Neural progenitor cell (in vitro differentiated cells): ENCODE measurements at regions not wholly inside any gene's neighbourhood (a gene's known extent, or its start where the extent isn't known, plus 50 kb on each side); places are given as distances from the start of the nearest gene placed in this dataset.

Experiments used
- DNase-seq: peaks from one replicate; pipeline ENCODE4 v3.0.0-alpha.2; 2016; ENCODE audit warnings: low spot score
- H2AFZ ChIP-seq: fragments of 200-600 bp; sonication (generic); replicated peaks from 2 replicates; pipeline ENCODE4 v1.6.1; 2016; ENCODE audit warnings: antibody characterized with exemption
- H3F3A ChIP-seq: fragments of 200-600 bp; sonication (generic); 2 replicates; pipeline ENCODE4 v1.6.1; 2016; ENCODE audit warnings: antibody characterized with exemption, low read depth
- H3K27ac ChIP-seq: fragments of 200-600 bp; sonication (generic); 2 replicates; pipeline ENCODE4 v1.5.1; 2016; ENCODE audit warnings: mild to moderate bottlenecking
- H3K27me3 ChIP-seq: fragments of 200-600 bp; sonication (generic); 2 replicates; pipeline ENCODE4 v1.6.1; 2016; ENCODE audit warnings: mild to moderate bottlenecking, moderate library complexity
- H3K36me3 ChIP-seq: fragments of 200-600 bp; sonication (generic); 2 replicates; pipeline ENCODE4 v1.5.1; 2016
- H3K4me1 ChIP-seq: fragments of 200-600 bp; sonication (generic); 2 replicates; pipeline ENCODE4 v1.6.1; 2016; ENCODE audit warnings: mixed run types
- H3K4me2 ChIP-seq: fragments of 200-600 bp; sonication (generic); 2 replicates; pipeline ENCODE4 v1.6.1; 2016
- H3K4me3 ChIP-seq: fragments of 200-600 bp; sonication (generic); 2 replicates; pipeline ENCODE4 v1.5.1; 2016
- H3K79me2 ChIP-seq: fragments of 200-600 bp; sonication (generic); 2 replicates; pipeline ENCODE4 v1.6.1; 2016; ENCODE audit warnings: low read depth
- H3K9ac ChIP-seq: fragments of 200-600 bp; sonication (generic); 2 replicates; pipeline ENCODE4 v1.6.1; 2016
- H3K9me3 ChIP-seq: fragments of 200-600 bp; sonication (generic); 2 replicates; pipeline ENCODE4 v1.5.1; 2016; ENCODE audit warnings: low read depth
- H4K20me1 ChIP-seq: fragments of 200-600 bp; sonication (generic); 2 replicates; pipeline ENCODE4 v1.6.1; 2016; ENCODE audit warnings: low read depth
- H3K27ac Mint-ChIP-seq: 3 replicates; pipeline ENCODE4 v1.8.0; 2021; ENCODE audit warnings: mixed read lengths
- H3K27me3 Mint-ChIP-seq: 2 replicates; pipeline ENCODE4 v1.8.0; 2022; ENCODE audit warnings: low read depth, mild to moderate bottlenecking, inconsistent platforms, moderate library complexity, mixed read lengths; ENCODE audit not compliant: insufficient read depth
- H3K36me3 Mint-ChIP-seq: 3 replicates; pipeline ENCODE4 v1.8.0; 2021; ENCODE audit warnings: mixed read lengths
- H3K4me1 Mint-ChIP-seq: 3 replicates; pipeline ENCODE4 v1.8.0; 2021; ENCODE audit warnings: mixed read lengths
- H3K4me3 Mint-ChIP-seq: 3 replicates; pipeline ENCODE4 v1.8.0; 2021; ENCODE audit warnings: mild to moderate bottlenecking, moderate library complexity, mixed read lengths
- H3K9me3 Mint-ChIP-seq: 3 replicates; pipeline ENCODE4 v1.8.0; 2020; ENCODE audit warnings: mixed read lengths
- EZH2 ChIP-seq: fragments of 200-600 bp; sonication (generic); IDR thresholded peaks from 2 replicates; pipeline ENCODE4 v1.6.1; 2017; ENCODE audit warnings: antibody characterized with exemption, mild to moderate bottlenecking, moderate library complexity
- EZH2phosphoT487 ChIP-seq: fragments of 200-600 bp; sonication (generic); IDR thresholded peaks from 2 replicates; pipeline ENCODE4 v1.6.1; 2017; ENCODE audit warnings: antibody characterized with exemption
- TF ChIP-seq, protein P1 (sequence below): fragments of 200-600 bp; sonication (generic); IDR thresholded peaks from 2 replicates; pipeline ENCODE4 v1.5.1; 2017; ENCODE audit warnings: antibody characterized with exemption, mild to moderate bottlenecking

DNA sequence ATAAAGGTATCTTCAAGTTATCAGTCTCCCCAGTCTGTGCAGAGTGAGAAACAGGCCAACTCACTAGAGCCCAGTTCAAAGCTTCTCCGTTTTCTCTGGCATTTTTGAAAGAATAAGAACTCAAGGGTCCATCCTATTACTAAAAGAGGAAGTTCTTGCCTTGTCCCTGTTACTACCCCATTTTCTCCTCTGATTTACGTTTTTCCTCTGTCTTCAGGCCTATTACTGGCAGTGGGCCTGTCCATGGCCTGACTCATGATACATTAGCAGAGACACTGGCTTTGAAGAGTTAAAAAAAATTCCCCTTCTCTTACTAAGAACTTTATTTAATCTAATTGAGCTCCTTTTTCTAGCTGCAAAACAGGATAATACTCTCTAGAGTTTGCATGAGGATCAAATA is 624.0 kb upstream of the KLF4 start:
- Histone ChIP-seq H2AFZ (no peak overlapping the region), H3K9me3 (no peaks in the 10 kb centered on the region), H3F3A (no peaks in the 10 kb centered on the region), H3K4me2 (no peak overlapping the region), H3K36me3 (no peaks in the 10 kb centered on the region), H4K20me1 (no peaks in the 10 kb centered on the region), H3K27me3 (no peaks in the 10 kb centered on the region), H3K27ac (no peak overlapping the region), H3K79me2 (no peaks in the 10 kb centered on the region), H3K4me3 (no peak overlapping the region), H3K4me1 (no peaks in the 10 kb centered on the region), H3K9ac (no peak overlapping the region)
- Mint-ChIP-seq H3K27ac (no peak overlapping the region), H3K4me1 (peaks cover 19% of the 10 kb centered on the region), H3K4me3 (no peak overlapping the region), H3K9me3 (peaks cover 4% of the 10 kb centered on the region), H3K27me3 (peaks cover 2% of the 10 kb centered on the region), H3K36me3 (no peaks in the 10 kb centered on the region)
- DNase-seq: no peak
- TF ChIP-seq, protein P1, sequence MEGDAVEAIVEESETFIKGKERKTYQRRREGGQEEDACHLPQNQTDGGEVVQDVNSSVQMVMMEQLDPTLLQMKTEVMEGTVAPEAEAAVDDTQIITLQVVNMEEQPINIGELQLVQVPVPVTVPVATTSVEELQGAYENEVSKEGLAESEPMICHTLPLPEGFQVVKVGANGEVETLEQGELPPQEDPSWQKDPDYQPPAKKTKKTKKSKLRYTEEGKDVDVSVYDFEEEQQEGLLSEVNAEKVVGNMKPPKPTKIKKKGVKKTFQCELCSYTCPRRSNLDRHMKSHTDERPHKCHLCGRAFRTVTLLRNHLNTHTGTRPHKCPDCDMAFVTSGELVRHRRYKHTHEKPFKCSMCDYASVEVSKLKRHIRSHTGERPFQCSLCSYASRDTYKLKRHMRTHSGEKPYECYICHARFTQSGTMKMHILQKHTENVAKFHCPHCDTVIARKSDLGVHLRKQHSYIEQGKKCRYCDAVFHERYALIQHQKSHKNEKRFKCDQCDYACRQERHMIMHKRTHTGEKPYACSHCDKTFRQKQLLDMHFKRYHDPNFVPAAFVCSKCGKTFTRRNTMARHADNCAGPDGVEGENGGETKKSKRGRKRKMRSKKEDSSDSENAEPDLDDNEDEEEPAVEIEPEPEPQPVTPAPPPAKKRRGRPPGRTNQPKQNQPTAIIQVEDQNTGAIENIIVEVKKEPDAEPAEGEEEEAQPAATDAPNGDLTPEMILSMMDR: no peak
- TF ChIP-seq EZH2 (no peak), EZH2phosphoT487 (no peak)

DNA sequence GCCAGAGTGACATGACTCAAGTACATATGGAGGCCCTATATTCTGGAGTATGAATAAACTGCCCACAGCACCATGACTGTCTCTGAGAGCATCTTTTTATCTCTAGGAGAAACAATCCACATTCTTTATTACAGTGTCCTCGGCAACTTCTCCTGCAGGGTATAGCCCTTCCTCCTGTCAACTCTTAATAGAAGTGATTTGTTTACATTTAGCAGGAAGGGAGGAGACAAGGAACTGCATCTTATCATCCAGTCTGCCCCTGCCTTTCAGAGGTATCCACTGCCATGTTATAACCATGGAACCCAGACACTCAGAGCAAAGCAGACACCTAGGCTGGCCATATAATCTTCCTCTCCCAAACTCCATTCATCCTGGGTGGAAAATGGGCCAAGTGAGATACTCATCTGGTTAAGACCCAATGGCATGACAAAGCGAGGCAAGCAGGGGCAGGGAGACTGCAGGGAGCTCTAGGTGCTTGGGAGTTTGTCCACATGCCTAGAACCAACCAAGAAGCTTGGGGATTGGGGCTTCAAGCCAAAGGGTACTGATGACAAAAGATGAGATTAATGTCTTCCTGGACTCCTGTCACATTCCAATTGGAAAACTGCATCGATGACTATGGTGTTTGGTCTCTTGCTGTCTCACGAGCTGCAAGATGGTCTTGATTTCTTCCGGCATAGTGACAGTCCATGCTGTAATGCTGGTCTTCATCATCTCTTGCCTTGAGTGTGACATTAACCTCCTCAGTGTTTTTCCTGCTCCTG is 620.5 kb upstream of the KLF4 start:
- Histone ChIP-seq H3K4me2 (no peak overlapping the region), H4K20me1 (no peaks in the 10 kb centered on the region), H3K4me3 (no peak overlapping the region), H3K27ac (no peak overlapping the region), H3K79me2 (no peaks in the 10 kb centered on the region), H3K9ac (no peak overlapping the region), H3K9me3 (no peaks in the 10 kb centered on the region), H3K27me3 (no peaks in the 10 kb centered on the region), H3K4me1 (no peaks in the 10 kb centered on the region), H3F3A (no peaks in the 10 kb centered on the region), H2AFZ (no peak overlapping the region), H3K36me3 (no peaks in the 10 kb centered on the region)
- DNase-seq: no peak
- no peak overlapping the region for H3K27ac Mint-ChIP-seq
- H3K4me1 Mint-ChIP-seq: peaks cover 6% of the 10 kb centered on the region
- no peaks in the 10 kb centered on the region for H3K36me3 Mint-ChIP-seq
- H3K9me3 Mint-ChIP-seq: no peaks in the 10 kb centered on the region
- TF ChIP-seq EZH2phosphoT487 (no peak), EZH2 (no peak)
- TF ChIP-seq, protein P1: no peak
- H3K4me3 Mint-ChIP-seq: no peak overlapping the region
- H3K27me3 Mint-ChIP-seq: no peaks in the 10 kb centered on the region

DNA sequence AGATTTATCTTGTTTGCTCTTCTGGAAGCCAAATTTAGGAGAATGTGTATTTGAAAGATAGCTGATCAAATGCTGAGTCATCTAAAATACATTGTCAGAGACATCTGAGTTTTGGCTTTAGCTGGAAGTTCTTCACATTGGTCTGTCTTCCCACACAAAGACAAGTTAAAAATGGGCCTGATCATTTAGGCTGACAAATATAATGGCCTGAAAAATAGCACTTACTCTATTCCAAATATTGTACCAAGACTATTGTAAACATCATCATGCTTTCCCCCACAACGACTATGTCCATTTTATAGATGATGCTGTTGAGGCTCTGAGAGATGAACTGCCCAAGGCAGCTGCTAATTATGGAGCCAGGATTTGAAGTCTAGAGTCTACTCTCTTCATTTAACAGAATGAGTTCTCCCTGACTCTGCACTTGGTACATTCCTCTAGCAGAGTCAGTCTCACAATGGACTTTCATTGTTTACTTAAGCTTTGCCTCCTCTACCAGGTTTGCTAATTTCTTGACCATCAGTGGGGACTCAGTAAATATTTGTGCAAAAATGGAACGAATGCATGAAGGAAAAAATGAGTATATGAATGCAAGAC is 619.4 kb upstream of the KLF4 start:
- Histone ChIP-seq H3K9me3 (no peaks in the 10 kb centered on the region), H2AFZ (no peak overlapping the region), H3F3A (no peaks in the 10 kb centered on the region), H3K4me2 (no peak overlapping the region), H3K4me3 (no peak overlapping the region), H3K4me1 (no peaks in the 10 kb centered on the region), H3K27me3 (no peaks in the 10 kb centered on the region), H3K79me2 (no peaks in the 10 kb centered on the region), H3K27ac (no peak overlapping the region), H3K36me3 (no peaks in the 10 kb centered on the region), H3K9ac (no peak overlapping the region), H4K20me1 (no peaks in the 10 kb centered on the region)
- H3K4me3 Mint-ChIP-seq: no peak overlapping the region
- DNase-seq: no peak
- peaks cover 1% of the 10 kb centered on the region for H3K27me3 Mint-ChIP-seq
- H3K36me3 Mint-ChIP-seq: no peaks in the 10 kb centered on the region
- peaks cover 6% of the 10 kb centered on the region for H3K4me1 Mint-ChIP-seq
- H3K9me3 Mint-ChIP-seq: no peaks in the 10 kb centered on the region
- no peak overlapping the region for H3K27ac Mint-ChIP-seq
- TF ChIP-seq, protein P1: no peak
- TF ChIP-seq EZH2 (no peak), EZH2phosphoT487 (no peak)
